HG02642 (cell line): ENCODE measurements at regions not wholly inside any gene's neighbourhood (a gene's known extent, or its start where the extent isn't known, plus 50 kb on each side); places are given as distances from the start of the nearest gene placed in this dataset.
"Not testable (repeated sequence)": the region's sequence is repeated elsewhere in the genome, so short reads cannot be mapped to it uniquely, and the experiment has no call there.

Source experiments
- ATAC-seq: cut with Tn5 transposase; IDR thresholded peaks from one replicate; pipeline ENCODE4 v1.9.1; 2021; ENCODE audit warnings: mild to moderate bottlenecking; ENCODE audit not compliant: unreplicated experiment, poor library complexity

GRCh38 chr17:70368011-70368410 is 198.7 kb downstream of the KCNJ2 start:
- no peak for ATAC-seq

DNA sequence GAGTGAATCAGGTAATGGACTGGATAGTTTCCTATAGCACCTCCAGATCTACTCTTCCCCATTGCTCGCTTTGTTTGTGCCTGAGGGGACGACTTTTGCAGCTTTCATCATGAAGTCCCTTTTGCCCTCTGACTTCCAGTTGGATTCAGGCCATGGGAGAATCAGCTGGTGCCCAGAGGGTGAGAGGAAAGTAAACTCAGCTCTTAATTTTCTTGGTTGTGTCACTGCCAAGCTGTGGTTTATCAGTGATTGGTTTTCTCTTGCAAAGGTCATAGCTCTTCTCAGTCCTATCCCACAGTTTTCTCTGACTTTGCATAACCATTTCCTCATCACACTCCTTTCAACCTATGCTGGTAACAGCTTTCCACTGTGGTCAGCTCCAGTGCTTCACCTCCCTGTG is 200.1 kb downstream of the KCNJ2 start:
- no peak for ATAC-seq

DNA sequence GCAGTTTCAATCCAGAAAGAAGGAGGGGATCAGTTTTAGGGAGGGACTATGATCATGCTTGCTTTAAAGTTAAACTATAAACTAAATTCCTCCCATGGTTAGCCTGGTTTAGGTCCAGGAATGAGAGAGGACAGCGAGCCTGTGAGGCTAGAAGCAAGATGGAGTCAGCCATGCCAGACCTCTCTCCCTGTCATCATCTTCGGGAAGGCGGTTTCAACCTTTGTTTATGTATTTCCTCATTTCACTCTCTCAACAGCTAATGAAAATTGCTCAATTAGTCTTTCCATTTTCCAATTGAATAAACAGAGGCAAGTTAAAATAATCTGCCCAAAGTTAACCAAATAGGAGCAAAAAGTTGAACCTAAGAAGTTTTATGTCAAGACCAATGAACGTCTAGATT is 201.5 kb downstream of the KCNJ2 start:
- ATAC-seq: no peak

DNA sequence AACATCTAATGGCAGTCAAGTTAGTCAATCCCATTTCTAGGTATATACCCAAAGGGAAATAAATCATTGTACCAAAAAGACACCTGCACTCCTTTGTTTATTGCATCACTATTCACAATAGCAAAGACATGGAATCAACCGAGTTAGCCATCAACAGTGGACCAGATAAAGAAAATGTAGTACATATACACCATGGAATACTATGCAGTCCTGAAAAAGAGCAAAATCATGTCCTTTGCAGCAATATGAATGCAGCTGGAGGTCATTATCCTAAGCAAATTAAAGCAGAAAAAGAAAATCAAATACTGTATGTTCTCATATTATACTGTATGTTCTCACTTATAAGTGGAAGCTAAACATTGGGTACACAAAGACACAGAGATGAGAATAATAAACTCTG is 204.0 kb downstream of the KCNJ2 start:
- no peak for ATAC-seq

DNA sequence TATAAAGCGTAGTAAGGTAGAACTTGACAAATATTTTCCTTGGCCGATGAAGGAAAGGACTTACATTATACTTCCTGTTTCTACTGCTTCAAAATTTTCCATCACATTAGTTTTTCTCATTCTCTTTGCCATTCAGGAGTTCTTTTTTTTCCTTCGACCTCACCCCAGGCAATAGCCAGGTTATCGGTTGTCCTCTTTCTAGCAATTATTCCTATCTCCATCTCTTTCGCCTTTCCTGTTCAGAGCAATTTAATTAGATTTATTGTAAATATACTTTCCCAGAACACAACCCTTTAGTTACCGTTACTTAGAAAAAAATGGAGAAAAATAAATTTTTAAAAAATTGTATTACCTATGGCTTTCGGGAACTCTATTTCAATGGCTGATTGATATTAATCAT is 205.2 kb downstream of the KCNJ2 start:
- ATAC-seq: no peak

DNA sequence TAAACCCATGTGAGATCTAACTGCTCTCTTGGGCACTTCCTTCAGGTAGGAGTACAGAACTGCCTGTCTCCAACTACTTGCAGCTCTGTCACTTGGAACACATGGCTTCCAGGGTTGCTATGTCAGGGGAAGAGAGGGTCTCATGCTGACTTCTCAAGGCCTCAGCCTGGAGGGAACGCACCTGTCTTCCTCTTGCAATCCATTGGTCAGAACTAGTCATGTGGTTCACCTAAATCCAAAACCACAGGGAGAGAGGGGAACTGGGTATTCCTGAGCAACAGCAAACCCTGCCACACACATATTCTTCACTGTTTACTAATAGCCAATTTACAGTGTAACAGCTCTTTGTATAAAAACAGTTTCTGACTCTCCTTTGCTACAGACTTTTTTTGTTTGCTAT is 206.1 kb downstream of the KCNJ2 start:
- ATAC-seq: no peak

GRCh38 chr17:70375813-70376770 is 206.8 kb downstream of the KCNJ2 start:
- ATAC-seq: no peak

DNA sequence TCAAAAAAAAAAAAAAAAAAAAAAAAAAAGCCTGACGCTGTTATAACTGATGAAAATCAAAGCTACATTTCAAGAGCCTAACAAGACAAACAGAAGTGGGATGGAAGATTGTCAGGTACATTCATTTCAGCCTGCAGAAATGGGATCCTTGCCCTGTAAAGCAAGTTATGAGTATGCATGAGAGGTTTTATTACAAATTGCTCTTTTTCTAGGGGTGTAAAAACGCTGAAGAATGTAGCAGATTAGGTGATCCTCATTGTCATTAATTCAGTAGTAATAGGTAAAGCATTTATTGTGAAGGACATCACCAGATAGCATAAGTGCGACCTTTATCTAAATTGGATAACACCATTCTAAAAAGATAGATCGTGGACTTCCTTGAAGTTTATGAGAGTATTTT is 208.3 kb downstream of the KCNJ2 start:
- no peak for ATAC-seq

DNA sequence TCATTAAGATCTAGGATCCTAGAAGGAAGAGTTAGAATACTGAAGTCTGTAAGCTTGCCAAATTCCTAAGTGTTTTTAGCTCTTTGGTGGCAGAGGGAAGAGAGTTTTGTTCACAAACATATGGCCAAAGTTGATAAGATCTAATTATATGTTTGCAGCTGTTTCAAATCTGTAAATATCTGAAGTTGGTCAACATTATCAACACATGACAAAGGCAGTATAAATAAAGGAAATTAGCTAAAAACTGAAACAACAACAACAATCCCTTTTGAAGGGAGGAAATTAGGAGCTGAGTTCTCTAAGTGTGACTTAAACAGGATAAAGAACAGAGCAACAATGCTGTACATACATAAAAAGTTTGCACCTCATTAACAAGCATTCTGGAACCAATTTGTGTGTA is 208.7 kb downstream of the KCNJ2 start:
- no peak for ATAC-seq

- no peak for ATAC-seq
Observed at GRCh38 chr17:70379945-70380344, 210.6 kb downstream of the KCNJ2 start.

GRCh38 chr17:70381916-70382315 is 212.6 kb downstream of the KCNJ2 start:
- not testable (repeated sequence) for ATAC-seq

DNA sequence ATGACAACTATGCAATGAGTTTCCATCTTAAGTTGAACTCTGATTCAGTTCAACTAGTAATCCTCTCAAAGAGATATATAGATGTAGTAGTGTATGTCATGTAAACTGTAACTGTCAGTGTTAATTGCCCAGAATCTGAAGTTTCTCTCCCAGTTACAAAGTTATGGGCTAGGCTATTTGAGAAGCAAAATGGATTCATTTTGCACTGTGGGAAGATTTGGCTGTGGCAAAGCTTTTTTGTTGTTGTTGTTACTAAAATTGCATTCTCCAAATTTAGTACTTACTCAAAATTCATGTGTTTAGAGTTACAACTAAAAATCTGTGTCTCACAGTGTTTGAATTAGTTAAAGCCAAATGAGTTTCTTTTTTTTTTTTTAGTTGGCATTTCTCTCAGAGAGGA is 219.0 kb downstream of the KCNJ2 start:
- ATAC-seq: no peak

DNA sequence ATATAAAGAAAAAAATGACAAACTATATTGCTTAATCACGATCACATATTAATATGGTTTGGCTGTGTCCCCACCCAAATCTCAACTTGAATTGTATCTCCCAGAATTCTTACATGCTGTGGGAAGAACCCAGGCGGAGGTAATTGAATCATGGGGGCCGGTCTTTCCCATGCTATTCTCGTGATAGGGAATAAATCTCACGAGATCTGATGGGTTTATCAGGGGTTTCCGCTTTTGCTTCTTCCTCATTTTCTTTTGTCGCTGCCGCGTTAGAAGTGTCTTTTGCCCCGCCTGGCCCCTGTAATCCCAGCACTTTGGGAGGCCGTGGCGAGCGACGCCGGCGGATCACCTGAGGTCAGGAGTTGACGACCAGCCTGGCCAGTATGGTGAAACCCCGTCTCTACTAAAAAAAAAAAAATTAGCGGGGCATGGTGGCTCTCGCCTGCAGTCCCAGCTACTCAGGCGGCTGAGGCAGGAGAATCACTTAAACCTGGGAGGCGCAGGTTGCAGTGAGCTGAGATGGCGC is 220.0 kb downstream of the KCNJ2 start:
- not testable (repeated sequence) for ATAC-seq

DNA sequence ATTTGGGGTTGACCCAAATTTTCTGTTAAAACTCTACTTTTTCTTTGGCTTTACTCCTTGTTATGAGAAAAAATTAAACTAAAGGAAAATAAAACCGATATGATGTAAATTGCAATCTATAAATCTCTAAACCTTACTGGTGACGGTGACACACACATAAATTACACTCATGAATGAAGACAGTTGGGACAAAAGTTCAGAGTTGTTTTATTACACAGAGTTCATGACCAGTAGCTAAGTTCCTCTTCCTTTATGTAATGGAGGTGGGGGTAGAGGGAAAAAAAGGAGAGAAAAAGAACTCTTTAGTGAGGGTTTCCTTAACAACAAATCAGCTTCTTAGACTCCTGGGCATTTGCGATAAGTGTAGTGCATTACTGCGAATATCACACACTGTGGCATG is 220.7 kb downstream of the KCNJ2 start:
- no peak for ATAC-seq

- no peak for ATAC-seq
Observed at GRCh38 chr17:70394473-70395232, 225.3 kb downstream of the KCNJ2 start.

DNA sequence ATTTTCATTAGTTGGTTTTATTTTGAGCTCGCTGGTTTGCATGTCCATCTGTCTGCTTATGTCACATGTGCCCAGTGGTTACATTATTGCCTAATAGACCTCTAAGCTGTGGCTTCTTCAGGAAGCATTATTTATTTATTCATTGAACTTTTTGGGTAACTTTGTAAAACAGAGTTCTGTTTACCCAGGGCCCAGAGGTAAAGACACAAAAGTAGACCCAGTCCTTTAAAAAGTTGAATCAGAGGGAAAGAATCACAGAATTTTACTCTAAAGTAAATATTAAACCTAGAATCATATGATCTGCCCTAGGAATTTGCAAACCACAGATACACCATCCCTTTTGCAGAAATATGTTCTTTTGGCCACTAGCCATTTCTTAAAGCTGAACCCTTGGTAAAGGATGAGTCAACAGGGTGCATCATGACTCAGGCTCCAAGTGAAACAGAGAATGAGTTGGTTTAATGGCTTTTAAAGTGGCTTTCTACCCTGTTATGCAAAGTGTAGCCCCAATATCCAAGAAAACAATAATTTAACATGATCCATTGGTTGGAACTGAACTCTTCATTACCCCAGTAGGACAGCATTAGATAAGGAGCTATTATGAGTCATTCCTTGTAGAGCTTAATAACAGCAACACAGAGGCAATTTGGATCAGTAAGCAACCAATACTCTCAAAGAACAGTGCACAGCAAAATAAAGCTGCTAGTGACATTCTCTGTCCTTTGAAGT is 236.3 kb downstream of the KCNJ2 start:
- ATAC-seq: no peak

GRCh38 chr17:70407506-70407905 is 238.2 kb downstream of the KCNJ2 start:
- ATAC-seq: no peak

GRCh38 chr17:70408768-70409167 is 239.4 kb downstream of the KCNJ2 start:
- no peak for ATAC-seq

DNA sequence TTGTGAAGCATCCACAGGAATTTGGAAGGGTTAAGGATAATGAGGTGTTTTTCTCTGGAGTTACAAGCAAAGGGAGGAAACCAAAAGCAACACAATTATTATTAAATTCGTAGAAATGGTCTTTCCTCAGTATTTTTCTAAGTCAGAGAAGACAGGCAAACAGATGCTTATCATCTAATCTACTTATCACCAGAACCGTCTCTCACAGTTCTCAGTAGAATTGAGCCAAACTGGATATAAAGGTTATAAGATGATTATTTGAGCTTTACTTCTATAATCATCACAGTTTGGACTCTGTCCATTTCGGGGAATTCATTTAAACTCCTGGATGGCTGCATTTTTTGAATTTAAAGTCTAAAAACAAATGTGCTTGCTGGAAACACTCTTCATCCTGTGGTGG is 245.0 kb downstream of the KCNJ2 start:
- no peak for ATAC-seq

DNA sequence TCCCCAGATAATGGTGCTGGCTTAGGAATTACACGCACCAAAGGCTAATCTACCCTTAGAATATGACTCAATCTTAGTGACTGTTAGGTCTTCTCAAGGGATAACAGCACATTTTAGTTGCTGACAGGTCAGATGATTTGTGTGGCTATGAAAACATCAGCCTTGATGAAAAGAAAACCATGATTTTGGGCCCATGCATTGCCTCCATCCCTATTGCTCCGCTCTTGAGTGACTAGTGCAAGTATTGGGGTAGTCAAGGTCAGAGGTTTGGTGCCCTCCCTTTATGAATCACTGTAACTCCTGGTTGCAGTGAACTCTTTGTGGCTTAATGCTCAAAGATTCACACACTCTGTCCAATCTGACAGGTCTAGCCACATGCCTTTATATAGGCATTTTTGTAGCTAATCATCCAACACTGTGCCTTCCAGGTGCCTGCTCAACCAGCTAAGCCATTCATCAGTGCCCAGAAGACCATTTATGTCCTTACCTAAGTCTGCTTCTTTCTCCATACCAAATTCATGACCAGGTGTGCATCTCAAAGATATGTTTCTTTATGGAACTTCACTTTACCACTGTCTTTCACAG is 251.6 kb downstream of the KCNJ2 start:
- ATAC-seq: no peak
